ENCODE measurements at regions not wholly inside any gene's neighbourhood (a gene's known extent, or its start where the extent isn't known, plus 50 kb on each side); places are given as distances from the start of the nearest gene placed in this dataset.
A peak's percentile ranks its signal among the peaks of the same experiment; 100 is the strongest.

- Histone ChIP-seq H3K4me3 (ENCODE audit: low read length in 2 of 2) (no peak overlapping the region), H3K27ac (ENCODE audit: low read depth in 1 of 2, low read length in 1 of 2) (no peak overlapping the region), H3K27me3 (ENCODE audit: control insufficient read depth in 2 of 2, insufficient read depth in 1 of 2, low read length in 1 of 2) (no peaks in the 10 kb centered on the region), H3K36me3 (ENCODE audit: control insufficient read depth in 2 of 2, insufficient read depth in 2 of 2, low read length in 1 of 2) (peaks cover 0 to 3% of the 10 kb centered on the region in 2 donors), H3K4me1 (ENCODE audit: control insufficient read depth in 2 of 2, insufficient read depth in 2 of 2, low read length in 2 of 2) (peaks cover 0 to 8% of the 10 kb centered on the region in 2 donors), H3K9me3 (ENCODE audit: control insufficient read depth in 2 of 2, insufficient read depth in 1 of 2, low read length in 1 of 2) (no peaks in the 10 kb centered on the region)
- DNase-seq (ENCODE audit: low read depth in 6 of 9, low spot score in 9 of 9) = no peak
- WGBS = over 99% methylated on average over 3 of the region's 3 CpGs
Measured at GRCh38 chr10:113319479-113319878, 233.4 kb upstream of the HABP2 start.

- DNase-seq (ENCODE audit: low read depth in 6 of 9, low spot score in 9 of 9) = no peak
- H3K27ac ChIP-seq (ENCODE audit: low read depth in 1 of 2, low read length in 1 of 2) = no peak overlapping the region
- H3K27me3 ChIP-seq (ENCODE audit: control insufficient read depth in 2 of 2, insufficient read depth in 1 of 2, low read length in 1 of 2) = no peaks in the 10 kb centered on the region
- H3K4me1 ChIP-seq (ENCODE audit: control insufficient read depth in 2 of 2, insufficient read depth in 2 of 2, low read length in 2 of 2) = peaks cover 0 to 8% of the 10 kb centered on the region in 2 donors
- 95% methylated on average over 8 of the region's 8 CpGs for WGBS
- H3K9me3 ChIP-seq (ENCODE audit: control insufficient read depth in 2 of 2, insufficient read depth in 1 of 2, low read length in 1 of 2) = no peaks in the 10 kb centered on the region
- no peak overlapping the region for H3K4me3 ChIP-seq (ENCODE audit: low read length in 2 of 2)
- H3K36me3 ChIP-seq (ENCODE audit: control insufficient read depth in 2 of 2, insufficient read depth in 2 of 2, low read length in 1 of 2) = peaks cover 0 to 3% of the 10 kb centered on the region in 2 donors
Measured at GRCh38 chr10:113320211-113320610, 232.6 kb upstream of the HABP2 start.

DNA sequence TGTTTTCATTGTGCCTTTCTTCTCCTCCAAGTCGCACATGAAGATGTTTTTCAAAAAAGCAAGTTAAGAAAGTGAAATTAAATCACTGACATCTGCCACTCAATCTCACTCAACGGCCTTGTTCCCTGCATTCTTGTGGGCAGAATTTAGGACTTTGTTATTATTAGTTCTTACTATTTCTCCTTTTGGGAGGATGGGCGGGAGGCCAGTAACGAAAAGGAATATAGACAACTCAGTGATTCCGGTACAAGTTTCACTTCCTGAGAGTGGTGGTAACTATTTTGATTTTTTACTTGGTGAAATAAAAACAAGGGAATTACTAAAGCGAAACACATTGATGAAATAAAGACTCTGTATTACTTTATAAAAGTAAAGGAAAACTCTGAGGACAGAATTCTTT lies 231.9 kb upstream of the HABP2 start:
- H3K27ac ChIP-seq (ENCODE audit: low read depth in 1 of 2, low read length in 1 of 2) = no peak overlapping the region
- peaks cover 0 to 3% of the 10 kb centered on the region in 2 donors for H3K36me3 ChIP-seq (ENCODE audit: control insufficient read depth in 2 of 2, insufficient read depth in 2 of 2, low read length in 1 of 2)
- DNase-seq (ENCODE audit: low read depth in 6 of 9, low spot score in 9 of 9) = peak in 1 of 9 donors; percentile 20
- no peaks in the 10 kb centered on the region for H3K27me3 ChIP-seq (ENCODE audit: control insufficient read depth in 2 of 2, insufficient read depth in 1 of 2, low read length in 1 of 2)
- H3K4me3 ChIP-seq (ENCODE audit: low read length in 2 of 2) = no peak overlapping the region
- WGBS = 69% methylated on average over 6 of the region's 6 CpGs
- H3K9me3 ChIP-seq (ENCODE audit: control insufficient read depth in 2 of 2, insufficient read depth in 1 of 2, low read length in 1 of 2) = no peaks in the 10 kb centered on the region
- H3K4me1 ChIP-seq (ENCODE audit: control insufficient read depth in 2 of 2, insufficient read depth in 2 of 2, low read length in 2 of 2) = peaks cover 0 to 8% of the 10 kb centered on the region in 2 donors

GRCh38 chr10:113322843-113323242 lies 230.0 kb upstream of the HABP2 start:
- no peaks in the 10 kb centered on the region for H3K27me3 ChIP-seq (ENCODE audit: control insufficient read depth in 2 of 2, insufficient read depth in 1 of 2, low read length in 1 of 2)
- WGBS = 37% methylated on average over 4 of the region's 4 CpGs
- no peaks in the 10 kb centered on the region for H3K36me3 ChIP-seq (ENCODE audit: control insufficient read depth in 2 of 2, insufficient read depth in 2 of 2, low read length in 1 of 2)
- no peaks in the 10 kb centered on the region for H3K9me3 ChIP-seq (ENCODE audit: control insufficient read depth in 2 of 2, insufficient read depth in 1 of 2, low read length in 1 of 2)
- peaks cover 0 to 11% of the 10 kb centered on the region in 2 donors for H3K4me1 ChIP-seq (ENCODE audit: control insufficient read depth in 2 of 2, insufficient read depth in 2 of 2, low read length in 2 of 2)
- peak in 3 of 9 donors; percentile 10 to 46 (median 15) for DNase-seq (ENCODE audit: low read depth in 6 of 9, low spot score in 9 of 9)
- H3K4me3 ChIP-seq (ENCODE audit: low read length in 2 of 2) = no peak overlapping the region
- no peak overlapping the region for H3K27ac ChIP-seq (ENCODE audit: low read depth in 1 of 2, low read length in 1 of 2)

DNA sequence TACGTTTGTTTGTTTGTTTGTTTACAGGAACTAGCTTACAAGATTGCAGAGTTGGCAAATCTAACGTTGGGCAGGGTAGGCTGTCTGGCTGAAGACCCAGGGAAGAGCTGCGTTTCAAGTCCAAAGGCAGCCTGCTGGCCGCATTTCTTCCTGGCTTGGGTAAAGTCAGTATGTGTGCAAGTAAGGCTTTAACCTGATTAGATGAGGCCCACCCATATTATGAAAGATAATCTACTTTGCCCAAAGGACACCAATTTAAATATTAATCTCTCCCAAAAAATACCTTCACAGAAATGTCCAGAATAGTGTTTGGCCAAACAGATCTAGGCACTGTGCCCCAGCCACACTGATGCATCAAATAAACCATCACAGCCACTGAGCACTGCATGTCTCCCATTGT lies 228.9 kb upstream of the HABP2 start:
- H3K9me3 ChIP-seq (ENCODE audit: control insufficient read depth in 2 of 2, insufficient read depth in 1 of 2, low read length in 1 of 2) = no peaks in the 10 kb centered on the region
- no peaks in the 10 kb centered on the region for H3K27me3 ChIP-seq (ENCODE audit: control insufficient read depth in 2 of 2, insufficient read depth in 1 of 2, low read length in 1 of 2)
- H3K27ac ChIP-seq (ENCODE audit: low read depth in 1 of 2, low read length in 1 of 2) = no peak overlapping the region
- DNase-seq (ENCODE audit: low read depth in 6 of 9, low spot score in 9 of 9) = no peak
- no peak overlapping the region for H3K4me3 ChIP-seq (ENCODE audit: low read length in 2 of 2)
- WGBS = 97% methylated on average over 4 of the region's 4 CpGs
- H3K36me3 ChIP-seq (ENCODE audit: control insufficient read depth in 2 of 2, insufficient read depth in 2 of 2, low read length in 1 of 2) = no peaks in the 10 kb centered on the region
- peaks cover 0 to 11% of the 10 kb centered on the region in 2 donors for H3K4me1 ChIP-seq (ENCODE audit: control insufficient read depth in 2 of 2, insufficient read depth in 2 of 2, low read length in 2 of 2)

DNA sequence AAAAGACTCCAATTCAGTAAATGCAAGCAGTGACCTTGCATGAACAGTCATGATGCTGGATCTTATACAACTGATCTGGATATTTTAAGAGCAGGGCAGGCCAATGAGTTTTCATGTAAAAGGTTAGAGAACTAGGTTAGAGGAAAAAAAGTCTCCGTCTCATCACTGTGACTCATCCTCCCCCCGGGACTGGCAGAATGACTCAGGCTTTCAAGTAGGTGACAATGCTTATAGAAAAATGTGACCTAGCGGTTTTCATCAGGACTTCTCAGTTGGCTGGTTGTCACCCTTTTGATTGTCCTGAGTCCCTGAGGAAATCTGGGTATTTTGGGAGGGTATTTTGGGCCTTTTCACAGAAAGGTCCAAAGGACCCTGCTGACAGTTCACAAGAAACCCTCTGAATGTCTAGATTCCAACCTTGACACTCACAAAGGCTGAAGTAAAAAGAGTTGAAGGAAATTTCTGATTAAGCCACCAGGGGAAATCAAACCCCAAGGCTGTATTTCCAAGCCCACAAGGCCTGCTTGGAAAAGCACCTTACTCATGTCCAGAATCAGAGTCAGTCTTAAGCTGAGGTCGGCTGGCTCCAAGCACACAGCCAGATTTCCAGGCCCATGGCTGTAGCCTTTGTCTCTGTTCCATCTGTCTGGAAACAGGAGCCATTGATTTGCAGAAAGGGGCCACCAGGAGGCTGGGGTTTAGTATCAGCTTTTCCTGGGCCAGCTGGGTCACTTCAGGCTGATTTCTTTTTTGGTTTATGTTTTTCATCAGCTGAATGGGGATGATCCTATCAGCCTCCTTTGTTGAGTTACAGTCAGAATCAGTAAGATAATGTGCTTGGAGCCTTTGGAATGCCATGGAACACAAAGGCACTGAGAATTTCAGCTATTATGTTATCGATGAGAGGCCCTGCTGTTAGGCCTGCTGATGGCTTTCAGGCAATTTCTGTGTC lies 226.4 kb upstream of the HABP2 start:
- Histone ChIP-seq H3K4me1 (ENCODE audit: control insufficient read depth in 2 of 2, insufficient read depth in 2 of 2, low read length in 2 of 2) (peaks cover 0 to 11% of the 10 kb centered on the region in 2 donors), H3K27me3 (ENCODE audit: control insufficient read depth in 2 of 2, insufficient read depth in 1 of 2, low read length in 1 of 2) (no peaks in the 10 kb centered on the region), H3K27ac (ENCODE audit: low read depth in 1 of 2, low read length in 1 of 2) (no peak overlapping the region), H3K4me3 (ENCODE audit: low read length in 2 of 2) (no peak overlapping the region), H3K36me3 (ENCODE audit: control insufficient read depth in 2 of 2, insufficient read depth in 2 of 2, low read length in 1 of 2) (no peaks in the 10 kb centered on the region), H3K9me3 (ENCODE audit: control insufficient read depth in 2 of 2, insufficient read depth in 1 of 2, low read length in 1 of 2) (no peaks in the 10 kb centered on the region)
- 81% methylated on average over 5 of the region's 5 CpGs for WGBS
- peak in 1 of 9 donors; percentile 38 for DNase-seq (ENCODE audit: low read depth in 6 of 9, low spot score in 9 of 9)

DNA sequence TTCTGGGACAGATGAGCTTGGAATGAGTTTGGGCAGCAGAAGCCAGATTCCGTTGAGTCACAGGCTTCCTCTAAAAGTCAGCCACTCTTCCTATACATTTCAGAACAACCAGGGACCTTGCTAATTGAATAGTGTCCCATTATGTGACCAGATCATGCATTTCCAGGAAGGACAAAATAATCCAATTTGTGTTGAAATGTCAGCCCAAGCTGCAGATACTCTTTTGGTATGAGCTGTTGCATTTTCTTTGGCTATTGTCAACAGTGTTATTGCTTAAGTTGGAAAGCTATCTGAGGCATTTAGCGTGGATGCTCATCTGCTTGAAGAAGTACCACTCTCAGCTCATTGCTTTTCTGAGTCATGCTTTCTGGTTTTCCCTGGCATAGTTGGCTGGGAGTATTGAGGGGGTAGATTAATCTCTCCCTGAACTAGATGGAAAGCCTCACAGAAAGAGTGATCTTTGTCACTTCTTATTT lies 223.7 kb upstream of the HABP2 start:
- Histone ChIP-seq H3K36me3 (ENCODE audit: control insufficient read depth in 2 of 2, insufficient read depth in 2 of 2, low read length in 1 of 2) (no peaks in the 10 kb centered on the region), H3K4me3 (ENCODE audit: low read length in 2 of 2) (no peak overlapping the region), H3K27ac (ENCODE audit: low read depth in 1 of 2, low read length in 1 of 2) (no peak overlapping the region), H3K4me1 (ENCODE audit: control insufficient read depth in 2 of 2, insufficient read depth in 2 of 2, low read length in 2 of 2) (peaks cover 0 to 3% of the 10 kb centered on the region in 2 donors), H3K27me3 (ENCODE audit: control insufficient read depth in 2 of 2, insufficient read depth in 1 of 2, low read length in 1 of 2) (no peaks in the 10 kb centered on the region), H3K9me3 (ENCODE audit: control insufficient read depth in 2 of 2, insufficient read depth in 1 of 2, low read length in 1 of 2) (no peaks in the 10 kb centered on the region)
- DNase-seq (ENCODE audit: low read depth in 6 of 9, low spot score in 9 of 9) = no peak
- 93% methylated on average over 2 of the region's 2 CpGs for WGBS

DNA sequence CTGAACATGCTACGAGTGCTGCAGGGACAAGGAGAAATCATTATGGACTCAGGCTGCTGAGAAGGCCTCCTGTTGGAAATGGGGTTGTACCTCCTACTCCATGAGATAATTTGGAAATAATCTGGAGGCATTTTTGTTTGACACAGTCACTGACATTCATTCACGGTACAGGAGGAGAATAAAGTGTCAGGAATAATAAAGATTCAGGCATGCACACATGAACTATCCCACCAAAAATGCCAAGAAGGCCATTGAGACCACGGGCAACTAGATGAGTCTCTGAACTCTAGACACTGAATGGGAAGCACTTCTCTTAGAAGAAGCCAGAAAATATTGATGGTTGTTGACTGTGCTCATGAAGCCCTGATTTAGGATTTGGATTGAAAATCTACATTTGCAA lies 220.9 kb upstream of the HABP2 start:
- no peaks in the 10 kb centered on the region for H3K27me3 ChIP-seq (ENCODE audit: control insufficient read depth in 2 of 2, insufficient read depth in 1 of 2, low read length in 1 of 2)
- no peak overlapping the region for H3K4me3 ChIP-seq (ENCODE audit: low read length in 2 of 2)
- DNase-seq (ENCODE audit: low read depth in 6 of 9, low spot score in 9 of 9) = no peak
- no peaks in the 10 kb centered on the region for H3K36me3 ChIP-seq (ENCODE audit: control insufficient read depth in 2 of 2, insufficient read depth in 2 of 2, low read length in 1 of 2)
- WGBS = 97% methylated on average over 3 of the region's 3 CpGs
- H3K4me1 ChIP-seq (ENCODE audit: control insufficient read depth in 2 of 2, insufficient read depth in 2 of 2, low read length in 2 of 2) = no peaks in the 10 kb centered on the region
- H3K27ac ChIP-seq (ENCODE audit: low read depth in 1 of 2, low read length in 1 of 2) = no peak overlapping the region
- no peaks in the 10 kb centered on the region for H3K9me3 ChIP-seq (ENCODE audit: control insufficient read depth in 2 of 2, insufficient read depth in 1 of 2, low read length in 1 of 2)

DNA sequence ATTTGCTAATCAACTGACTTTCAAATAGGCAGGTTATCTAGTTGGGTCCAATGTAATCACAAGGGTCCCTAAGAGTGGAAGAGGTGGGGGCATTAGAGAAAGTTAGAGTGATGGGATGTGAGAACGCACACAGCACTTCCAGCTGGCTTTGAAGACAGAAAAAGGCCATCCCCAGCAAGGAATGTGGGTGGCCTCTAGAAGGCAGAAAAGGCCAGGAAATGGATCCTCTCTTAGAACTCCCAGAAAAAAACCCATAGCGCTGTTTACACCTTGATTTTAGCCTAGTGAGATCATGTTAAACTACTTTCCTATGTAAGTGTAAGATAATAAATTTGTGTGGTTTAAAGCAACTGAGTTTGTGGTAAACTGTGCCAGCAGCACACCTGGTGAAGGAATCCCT lies 219.5 kb upstream of the HABP2 start:
- WGBS = 98% methylated on average over 2 of the region's 2 CpGs
- Histone ChIP-seq H3K9me3 (ENCODE audit: control insufficient read depth in 2 of 2, insufficient read depth in 1 of 2, low read length in 1 of 2) (no peaks in the 10 kb centered on the region), H3K27ac (ENCODE audit: low read depth in 1 of 2, low read length in 1 of 2) (no peak overlapping the region), H3K36me3 (ENCODE audit: control insufficient read depth in 2 of 2, insufficient read depth in 2 of 2, low read length in 1 of 2) (no peaks in the 10 kb centered on the region), H3K4me3 (ENCODE audit: low read length in 2 of 2) (no peak overlapping the region), H3K27me3 (ENCODE audit: control insufficient read depth in 2 of 2, insufficient read depth in 1 of 2, low read length in 1 of 2) (no peaks in the 10 kb centered on the region), H3K4me1 (ENCODE audit: control insufficient read depth in 2 of 2, insufficient read depth in 2 of 2, low read length in 2 of 2) (no peaks in the 10 kb centered on the region)
- no peak for DNase-seq (ENCODE audit: low read depth in 6 of 9, low spot score in 9 of 9)
